GM19372 (cell line): ENCODE measurements at regions not wholly inside any gene's neighbourhood (a gene's known extent, or its start where the extent isn't known, plus 50 kb on each side); places are given as distances from the start of the nearest gene placed in this dataset.

ENCODE experiments used
- ATAC-seq: cut with Tn5 transposase; IDR thresholded peaks from one replicate; pipeline ENCODE4 v1.9.1; 2021; ENCODE audit warnings: mild to moderate bottlenecking, low read depth, moderate library complexity; ENCODE audit not compliant: unreplicated experiment

- ATAC-seq, result no peak
Measured at GRCh38 chr13:22538400-22538799, 642.4 kb upstream of the SGCG start.

- ATAC-seq, result no peak
Measured at GRCh38 chr13:22549126-22549525, 631.7 kb upstream of the SGCG start.

- no peak for ATAC-seq
Measured at GRCh38 chr13:22561581-22561980, 619.2 kb upstream of the SGCG start.

GRCh38 chr13:22562116-22562515 is 618.7 kb upstream of the SGCG start:
- ATAC-seq, result no peak

DNA sequence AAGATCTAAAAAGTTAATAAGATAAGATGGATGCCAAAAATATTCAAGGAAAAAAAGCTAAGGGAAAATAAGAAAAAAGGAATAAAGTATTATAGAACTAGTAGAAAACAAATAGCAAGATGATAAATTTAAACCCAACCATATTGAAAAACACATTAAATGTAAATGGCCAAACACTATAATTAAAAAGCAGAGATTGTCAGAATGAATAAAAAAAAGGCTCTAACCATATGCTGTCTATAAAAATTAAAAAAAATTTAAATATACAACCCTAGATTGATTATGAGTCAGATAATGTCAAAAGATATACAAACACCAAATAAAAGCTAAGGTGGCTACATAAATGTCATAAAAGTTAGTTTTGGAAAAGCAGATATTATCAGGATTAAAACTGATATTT is 617.5 kb upstream of the SGCG start:
- no peak for ATAC-seq

- no peak for ATAC-seq
Measured at GRCh38 chr13:22569811-22570210, 611.0 kb upstream of the SGCG start.

DNA sequence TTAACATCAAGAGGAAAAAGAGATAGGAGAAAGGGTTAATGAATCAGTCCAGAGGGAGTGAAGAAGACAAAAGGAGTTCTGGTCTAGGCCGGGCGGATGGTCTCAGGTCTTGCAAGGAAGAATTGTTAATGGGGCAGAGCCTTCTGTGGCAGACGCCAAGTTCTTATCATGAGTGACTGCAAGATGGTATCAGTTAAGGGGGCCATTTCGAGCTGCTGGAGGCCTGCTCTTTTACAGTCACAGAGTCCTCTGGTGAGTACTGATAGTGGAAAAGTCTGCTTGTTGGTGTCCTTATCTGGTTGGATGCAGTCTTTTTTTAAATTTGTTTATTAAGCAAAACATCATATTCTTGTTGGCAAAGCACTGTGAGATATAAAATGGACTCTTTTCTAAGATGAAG is 590.9 kb upstream of the SGCG start:
- no peak for ATAC-seq

GRCh38 chr13:22592515-22592914 is 588.3 kb upstream of the SGCG start:
- ATAC-seq, result no peak

DNA sequence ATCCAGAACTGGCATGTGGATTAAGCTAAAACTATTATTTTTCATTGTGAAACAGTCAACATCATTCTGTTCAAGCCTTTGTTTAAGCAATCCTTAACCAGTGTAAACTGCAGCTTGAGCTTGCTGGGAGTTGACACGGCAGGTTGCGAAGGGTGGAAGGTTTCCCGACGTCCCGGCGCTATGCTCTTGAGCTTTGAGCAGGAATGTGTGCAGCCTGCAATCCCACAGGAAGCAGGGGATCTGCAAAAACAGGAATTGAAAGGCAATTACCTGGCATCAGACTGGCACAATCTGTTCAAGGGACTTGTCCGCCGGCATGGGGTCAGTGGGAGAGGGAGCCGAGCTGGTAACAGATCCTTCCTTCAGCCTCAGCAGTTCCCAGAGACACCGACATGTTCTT is 586.7 kb upstream of the SGCG start:
- ATAC-seq, result no peak

GRCh38 chr13:22596171-22596863 is 584.5 kb upstream of the SGCG start:
- no peak for ATAC-seq

- ATAC-seq, result no peak
Measured at GRCh38 chr13:22599156-22599555, 581.6 kb upstream of the SGCG start.

DNA sequence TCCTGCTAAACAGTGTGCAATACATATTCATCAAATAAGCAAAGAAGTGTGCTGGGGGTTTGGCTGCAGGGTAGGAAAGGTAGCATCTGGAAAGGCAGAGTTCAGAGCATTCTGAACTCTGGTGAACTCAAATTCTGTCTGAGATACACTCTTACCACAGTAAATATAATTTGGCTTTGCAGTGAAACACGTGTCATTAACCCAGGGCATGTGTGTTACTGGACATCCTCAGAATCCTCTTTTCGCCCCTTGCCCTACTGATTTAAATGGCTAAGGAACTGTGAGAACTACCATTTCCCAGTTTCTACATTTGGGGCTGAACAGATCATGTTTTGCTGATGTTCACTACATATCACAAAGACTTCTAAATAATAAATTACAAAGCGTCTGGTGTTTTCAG is 562.8 kb upstream of the SGCG start:
- ATAC-seq, result no peak

- no peak for ATAC-seq
Measured at GRCh38 chr13:22625691-22626090, 555.1 kb upstream of the SGCG start.

- no peak for ATAC-seq
Measured at GRCh38 chr13:22629374-22629773, 551.4 kb upstream of the SGCG start.

- no peak for ATAC-seq
Measured at GRCh38 chr13:22642088-22642487, 538.7 kb upstream of the SGCG start.

DNA sequence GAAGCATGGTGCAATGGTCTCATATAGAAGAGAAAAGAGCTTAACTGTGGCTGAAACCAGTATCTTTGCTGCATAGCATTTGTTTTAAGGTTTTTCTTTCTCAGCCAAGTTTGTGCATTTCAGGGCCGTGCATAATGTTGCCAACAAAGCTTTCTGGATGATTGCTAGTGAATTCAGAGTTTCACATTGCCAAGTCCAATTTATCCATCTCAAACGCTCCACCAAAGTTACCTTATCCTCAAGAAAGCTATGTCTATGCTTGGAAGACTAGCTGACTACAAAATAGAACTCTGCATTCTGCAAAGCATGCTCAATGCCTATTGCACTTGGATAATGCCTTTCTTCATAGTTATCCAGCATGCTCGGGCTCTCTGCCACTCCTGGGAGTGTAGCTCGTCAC is 535.8 kb upstream of the SGCG start:
- ATAC-seq, result no peak

- no peak for ATAC-seq
Measured at GRCh38 chr13:22647156-22647850, 533.5 kb upstream of the SGCG start.

DNA sequence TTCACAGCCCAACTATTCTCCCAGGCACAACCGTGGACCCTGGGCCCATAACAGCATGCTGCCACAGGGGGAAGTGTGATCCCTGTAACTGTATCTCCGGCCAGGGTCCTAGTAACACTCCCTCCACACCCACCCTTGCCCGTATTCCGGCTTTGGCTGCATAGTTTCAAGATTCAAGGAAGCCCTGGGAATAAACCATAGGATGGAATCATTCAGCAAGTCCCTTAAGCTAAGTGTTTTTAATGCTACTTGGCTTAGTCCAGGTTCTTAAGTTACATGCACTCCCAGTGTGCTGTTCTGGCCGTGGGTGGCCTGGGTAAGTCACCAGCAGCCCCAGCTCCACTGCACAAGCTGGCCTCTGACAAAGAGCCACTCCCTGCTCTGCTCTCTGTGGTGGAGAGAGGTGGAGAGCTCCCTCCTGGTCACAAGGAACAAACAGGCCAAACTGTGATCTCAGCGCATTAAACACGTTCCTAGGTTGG is 532.4 kb upstream of the SGCG start:
- no peak for ATAC-seq

- ATAC-seq, result no peak
Measured at GRCh38 chr13:22652796-22653195, 528.0 kb upstream of the SGCG start.

GRCh38 chr13:22653866-22654265 is 526.9 kb upstream of the SGCG start:
- ATAC-seq, result no peak

- no peak for ATAC-seq
Measured at GRCh38 chr13:22655106-22655852, 525.5 kb upstream of the SGCG start.
